MG63 (cell line): ENCODE measurements at regions not wholly inside any gene's neighbourhood (a gene's known extent, or its start where the extent isn't known, plus 50 kb on each side); places are given as distances from the start of the nearest gene placed in this dataset.

Experiments used
- DNase-seq: peaks from one replicate; pipeline ENCODE4 v3.0.0-alpha.2; 2020
- H3K27me3 ChIP-seq: fragments of 250-450 bp; sonication (Bioruptor Pico); 2 replicates; pipeline ENCODE4 v1.5.1; 2020; ENCODE audit warnings: mild to moderate bottlenecking, moderate library complexity
- H3K36me3 ChIP-seq: fragments of 250-450 bp; sonication (Bioruptor Pico); 2 replicates; pipeline ENCODE4 v1.5.1; 2020; ENCODE audit warnings: mild to moderate bottlenecking, moderate library complexity
- H3K4me3 ChIP-seq: fragments of 250-450 bp; sonication (Bioruptor Pico); 2 replicates; pipeline ENCODE4 v1.5.1; 2020; ENCODE audit warnings: mild to moderate bottlenecking, moderate library complexity
- H3K9me3 ChIP-seq: fragments of 250-450 bp; sonication (Bioruptor Pico); 2 replicates; pipeline ENCODE4 v1.5.1; 2020; ENCODE audit warnings: mild to moderate bottlenecking, moderate library complexity

GRCh38 chr18:46297124-46297523 is 192.9 kb downstream of the HAUS1 start:
- Histone ChIP-seq H3K27me3 (no peaks in the 10 kb centered on the region), H3K9me3 (no peaks in the 10 kb centered on the region), H3K36me3 (no peaks in the 10 kb centered on the region), H3K4me3 (no peak overlapping the region)
- DNase-seq, result no peak

- Histone ChIP-seq H3K9me3 (no peaks in the 10 kb centered on the region), H3K36me3 (no peaks in the 10 kb centered on the region), H3K4me3 (no peak overlapping the region), H3K27me3 (no peaks in the 10 kb centered on the region)
- DNase-seq, result no peak
Observed at GRCh38 chr18:46297621-46298020, 193.4 kb downstream of the HAUS1 start.

GRCh38 chr18:46298511-46298910 is 194.3 kb downstream of the HAUS1 start:
- no peaks in the 10 kb centered on the region for H3K9me3 ChIP-seq
- no peaks in the 10 kb centered on the region for H3K27me3 ChIP-seq
- H3K4me3 ChIP-seq, result no peak overlapping the region
- DNase-seq, result no peak
- no peaks in the 10 kb centered on the region for H3K36me3 ChIP-seq

- H3K27me3 ChIP-seq, result no peaks in the 10 kb centered on the region
- DNase-seq, result no peak
- H3K36me3 ChIP-seq, result no peaks in the 10 kb centered on the region
- no peaks in the 10 kb centered on the region for H3K9me3 ChIP-seq
- no peak overlapping the region for H3K4me3 ChIP-seq
Observed at GRCh38 chr18:46299465-46300008, 195.4 kb downstream of the HAUS1 start.

GRCh38 chr18:46301081-46301480 is 196.9 kb downstream of the HAUS1 start:
- Histone ChIP-seq H3K27me3 (no peaks in the 10 kb centered on the region), H3K4me3 (no peak overlapping the region), H3K9me3 (no peaks in the 10 kb centered on the region), H3K36me3 (no peaks in the 10 kb centered on the region)
- DNase-seq, result no peak

- DNase-seq, result no peak
Observed at GRCh38 chr18:46301571-46301970, 197.4 kb downstream of the HAUS1 start.

GRCh38 chr18:46302528-46303485 is 198.6 kb downstream of the HAUS1 start:
- Histone ChIP-seq H3K36me3 (no peaks in the 10 kb centered on the region), H3K4me3 (no peak overlapping the region), H3K27me3 (no peaks in the 10 kb centered on the region), H3K9me3 (no peaks in the 10 kb centered on the region; the same call in 1 of the 2 replicates)
- DNase-seq, result no peak

More at GRCh38 chr18:46301571-46301970, 197.4 kb downstream of the HAUS1 start:
- no peaks in the 10 kb centered on the region for H3K36me3 ChIP-seq
- H3K4me3 ChIP-seq, result no peak overlapping the region
- no peaks in the 10 kb centered on the region for H3K27me3 ChIP-seq
- no peaks in the 10 kb centered on the region; the same call in 1 of the 2 replicates for H3K9me3 ChIP-seq

- no peak overlapping the region for H3K4me3 ChIP-seq
- no peaks in the 10 kb centered on the region; the same call in 1 of the 2 replicates for H3K9me3 ChIP-seq
- no peaks in the 10 kb centered on the region for H3K27me3 ChIP-seq
Observed at GRCh38 chr18:46310258-46310657, 206.1 kb downstream of the HAUS1 start.

GRCh38 chr18:46310675-46311345 is 206.6 kb downstream of the HAUS1 start:
- no peak for DNase-seq
- no peaks in the 10 kb centered on the region; the same call in 1 of the 2 replicates for H3K9me3 ChIP-seq
- no peaks in the 10 kb centered on the region for H3K36me3 ChIP-seq
- no peaks in the 10 kb centered on the region for H3K27me3 ChIP-seq
- H3K4me3 ChIP-seq, result no peak overlapping the region

More at GRCh38 chr18:46310258-46310657, 206.1 kb downstream of the HAUS1 start:
- H3K36me3 ChIP-seq, result no peaks in the 10 kb centered on the region
- DNase-seq, result no peak

GRCh38 chr18:46311491-46311890 is 207.3 kb downstream of the HAUS1 start:
- H3K9me3 ChIP-seq, result no peaks in the 10 kb centered on the region; the same call in 1 of the 2 replicates
- DNase-seq, result no peak
- no peaks in the 10 kb centered on the region for H3K36me3 ChIP-seq
- H3K4me3 ChIP-seq, result no peak overlapping the region
- no peaks in the 10 kb centered on the region for H3K27me3 ChIP-seq

GRCh38 chr18:46312221-46312620 is 208.0 kb downstream of the HAUS1 start:
- Histone ChIP-seq H3K27me3 (no peaks in the 10 kb centered on the region), H3K9me3 (no peaks in the 10 kb centered on the region; the same call in 1 of the 2 replicates), H3K4me3 (no peak overlapping the region), H3K36me3 (no peaks in the 10 kb centered on the region)
- no peak for DNase-seq

GRCh38 chr18:46313521-46313920 is 209.3 kb downstream of the HAUS1 start:
- Histone ChIP-seq H3K27me3 (no peaks in the 10 kb centered on the region), H3K36me3 (no peaks in the 10 kb centered on the region), H3K4me3 (no peak overlapping the region), H3K9me3 (no peaks in the 10 kb centered on the region)
- DNase-seq, result no peak

GRCh38 chr18:46314011-46314410 is 209.8 kb downstream of the HAUS1 start:
- H3K27me3 ChIP-seq, result no peaks in the 10 kb centered on the region
- no peak for DNase-seq
- no peaks in the 10 kb centered on the region for H3K36me3 ChIP-seq
- no peaks in the 10 kb centered on the region for H3K9me3 ChIP-seq
- no peak overlapping the region for H3K4me3 ChIP-seq

GRCh38 chr18:46315161-46315560 is 211.0 kb downstream of the HAUS1 start:
- no peak for DNase-seq
- Histone ChIP-seq H3K36me3 (no peaks in the 10 kb centered on the region), H3K9me3 (no peaks in the 10 kb centered on the region), H3K4me3 (no peak overlapping the region), H3K27me3 (no peaks in the 10 kb centered on the region)

GRCh38 chr18:46318356-46318755 is 214.2 kb downstream of the HAUS1 start:
- Histone ChIP-seq H3K4me3 (no peak overlapping the region), H3K36me3 (no peaks in the 10 kb centered on the region), H3K9me3 (no peaks in the 10 kb centered on the region), H3K27me3 (no peaks in the 10 kb centered on the region)
- no peak for DNase-seq

GRCh38 chr18:46319783-46320182 is 215.6 kb downstream of the HAUS1 start:
- Histone ChIP-seq H3K9me3 (no peaks in the 10 kb centered on the region), H3K4me3 (no peak overlapping the region), H3K36me3 (no peaks in the 10 kb centered on the region), H3K27me3 (no peaks in the 10 kb centered on the region)
- no peak for DNase-seq

GRCh38 chr18:46320297-46320696 is 216.1 kb downstream of the HAUS1 start:
- no peak for DNase-seq
- Histone ChIP-seq H3K27me3 (no peaks in the 10 kb centered on the region), H3K36me3 (no peaks in the 10 kb centered on the region)

More at GRCh38 chr18:46320297-46320696, 216.1 kb downstream of the HAUS1 start:
- no peaks in the 10 kb centered on the region for H3K9me3 ChIP-seq
- H3K4me3 ChIP-seq, result no peak overlapping the region
